Breast epithelium (tissue), 3 donors: ENCODE measurements at regions not wholly inside any gene's neighbourhood (a gene's known extent, or its start where the extent isn't known, plus 50 kb on each side); places are given as distances from the start of the nearest gene placed in this dataset.

ENCODE experiments used
- POLR2AphosphoS5 ChIP-seq, 3 donors: sonication (generic); formaldehyde crosslinking; IDR thresholded peaks; one replicate each; pipeline ENCODE4 v1.6.1; 2017; ENCODE audit warnings: antibody characterized with exemption in 3 of 3
- TF ChIP-seq, protein P1 (sequence below), 3 donors: fragments of 450-650 bp; IDR thresholded peaks; one replicate each; pipeline ENCODE4 v1.5.1; 2016 to 2017; ENCODE audit warnings: antibody characterized with exemption in 3 of 3, mild to moderate bottlenecking in 3 of 3, moderate library complexity in 3 of 3

DNA sequence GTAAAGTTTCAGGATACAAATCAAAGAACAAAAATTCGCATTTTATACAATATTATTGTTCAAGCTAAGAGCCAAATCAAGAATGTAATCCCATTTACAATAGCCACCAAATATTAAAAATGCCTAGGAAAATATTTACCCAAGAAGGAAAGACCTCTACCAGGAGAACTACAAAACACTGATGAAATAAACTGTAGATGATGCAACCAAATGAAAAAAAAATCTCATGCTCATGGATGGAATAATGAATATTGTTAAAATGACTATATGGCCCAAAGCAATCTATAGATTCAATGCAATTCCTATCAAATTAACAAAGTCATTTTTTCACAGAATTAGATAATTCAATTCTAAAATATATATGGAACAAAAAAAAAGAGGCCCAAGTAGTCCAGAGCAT, 708.8 kb upstream of the MAN1A1 start:
- TF ChIP-seq, protein P1, sequence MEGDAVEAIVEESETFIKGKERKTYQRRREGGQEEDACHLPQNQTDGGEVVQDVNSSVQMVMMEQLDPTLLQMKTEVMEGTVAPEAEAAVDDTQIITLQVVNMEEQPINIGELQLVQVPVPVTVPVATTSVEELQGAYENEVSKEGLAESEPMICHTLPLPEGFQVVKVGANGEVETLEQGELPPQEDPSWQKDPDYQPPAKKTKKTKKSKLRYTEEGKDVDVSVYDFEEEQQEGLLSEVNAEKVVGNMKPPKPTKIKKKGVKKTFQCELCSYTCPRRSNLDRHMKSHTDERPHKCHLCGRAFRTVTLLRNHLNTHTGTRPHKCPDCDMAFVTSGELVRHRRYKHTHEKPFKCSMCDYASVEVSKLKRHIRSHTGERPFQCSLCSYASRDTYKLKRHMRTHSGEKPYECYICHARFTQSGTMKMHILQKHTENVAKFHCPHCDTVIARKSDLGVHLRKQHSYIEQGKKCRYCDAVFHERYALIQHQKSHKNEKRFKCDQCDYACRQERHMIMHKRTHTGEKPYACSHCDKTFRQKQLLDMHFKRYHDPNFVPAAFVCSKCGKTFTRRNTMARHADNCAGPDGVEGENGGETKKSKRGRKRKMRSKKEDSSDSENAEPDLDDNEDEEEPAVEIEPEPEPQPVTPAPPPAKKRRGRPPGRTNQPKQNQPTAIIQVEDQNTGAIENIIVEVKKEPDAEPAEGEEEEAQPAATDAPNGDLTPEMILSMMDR (IDR thresholded peaks at IDR 0.05) = no peak
- TF ChIP-seq POLR2AphosphoS5 (IDR thresholded peaks at IDR 0.05) = no peak
